ENCODE measurements at regions not wholly inside any gene's neighbourhood (a gene's known extent, or its start where the extent isn't known, plus 50 kb on each side); places are given as distances from the start of the nearest gene placed in this dataset.

GRCh38 chr15:31472636-31473384 is 146.2 kb downstream of the KLF13 start:
- in situ Hi-C loops (cut with HindIII; ENCODE audit: low sequenced_read_pairs) = no loop called here

- in situ Hi-C loops (cut with HindIII; ENCODE audit: low sequenced_read_pairs) = no loop called here
Measured at GRCh38 chr15:31473385-31474058, 146.9 kb downstream of the KLF13 start.

GRCh38 chr15:31474059-31474868 is 147.6 kb downstream of the KLF13 start:
- in situ Hi-C loops (cut with HindIII; ENCODE audit: low sequenced_read_pairs) = no loop called here

GRCh38 chr15:31476236-31476810 is 149.7 kb downstream of the KLF13 start:
- in situ Hi-C loops (cut with HindIII; ENCODE audit: low sequenced_read_pairs) = loop anchor here (5.0 kb wide), 1 partner anchor 264 kb away; no protein-coding TSS in a partner anchor

GRCh38 chr15:31476866-31477265 is 150.2 kb downstream of the KLF13 start:
- in situ Hi-C loops (cut with HindIII; ENCODE audit: low sequenced_read_pairs) = loop anchor here (5.0 kb wide), 1 partner anchor 265 kb away; no protein-coding TSS in a partner anchor

GRCh38 chr15:31477301-31477700 is 150.7 kb downstream of the KLF13 start:
- in situ Hi-C loops (cut with HindIII; ENCODE audit: low sequenced_read_pairs) = loop anchor here (5.0 kb wide), 1 partner anchor 265 kb away; no protein-coding TSS in a partner anchor

- in situ Hi-C loops (cut with HindIII; ENCODE audit: low sequenced_read_pairs) = loop anchor here (5.0 kb wide), 1 partner anchor 266 kb away; no protein-coding TSS in a partner anchor
Measured at GRCh38 chr15:31477851-31478701, 151.4 kb downstream of the KLF13 start.

GRCh38 chr15:31478702-31479221 is 152.1 kb downstream of the KLF13 start:
- in situ Hi-C loops (cut with HindIII; ENCODE audit: low sequenced_read_pairs) = loop anchor here (5.0 kb wide), 1 partner anchor 266 kb away; no protein-coding TSS in a partner anchor

- in situ Hi-C loops (cut with HindIII; ENCODE audit: low sequenced_read_pairs) = no loop called here
Measured at GRCh38 chr15:31480356-31481025, 153.9 kb downstream of the KLF13 start.

- in situ Hi-C loops (cut with HindIII; ENCODE audit: low sequenced_read_pairs) = no loop called here
Measured at GRCh38 chr15:31481142-31481541, 154.5 kb downstream of the KLF13 start.

GRCh38 chr15:31482122-31482922 is 155.7 kb downstream of the KLF13 start:
- in situ Hi-C loops (cut with HindIII; ENCODE audit: low sequenced_read_pairs) = no loop called here

- in situ Hi-C loops (cut with HindIII; ENCODE audit: low sequenced_read_pairs) = no loop called here
Measured at GRCh38 chr15:31483053-31483985, 156.7 kb downstream of the KLF13 start.

- in situ Hi-C loops (cut with HindIII; ENCODE audit: low sequenced_read_pairs) = no loop called here
Measured at GRCh38 chr15:31483986-31484951, 157.6 kb downstream of the KLF13 start.

GRCh38 chr15:31484986-31485385 is 158.4 kb downstream of the KLF13 start:
- in situ Hi-C loops (cut with HindIII; ENCODE audit: low sequenced_read_pairs) = no loop called here

- in situ Hi-C loops (cut with HindIII; ENCODE audit: low sequenced_read_pairs) = no loop called here
Measured at GRCh38 chr15:31485431-31485830, 158.8 kb downstream of the KLF13 start.

GRCh38 chr15:31485911-31486461 is 159.4 kb downstream of the KLF13 start:
- in situ Hi-C loops (cut with HindIII; ENCODE audit: low sequenced_read_pairs) = no loop called here
